Colonic mucosa (tissue), 4 donors: ENCODE measurements at regions not wholly inside any gene's neighbourhood (a gene's known extent, or its start where the extent isn't known, plus 50 kb on each side); places are given as distances from the start of the nearest gene placed in this dataset.

Experiments
- DNase-seq: peaks from one replicate; pipeline ENCODE4 v3.0.0-alpha.2; 2020
- H3K27ac ChIP-seq: fragments of 200-600 bp; one replicate; pipeline ENCODE4 v1.8.0; 2021
- H3K27me3 ChIP-seq: fragments of 200-600 bp; one replicate; pipeline ENCODE4 v1.8.0; 2021
- H3K36me3 ChIP-seq: fragments of 200-600 bp; one replicate; pipeline ENCODE4 v1.8.0; 2021
- H3K4me1 ChIP-seq: fragments of 200-600 bp; one replicate; pipeline ENCODE4 v1.8.0; 2021; ENCODE audit warnings: mild to moderate bottlenecking
- H3K4me3 ChIP-seq: fragments of 200-600 bp; one replicate; pipeline ENCODE4 v1.8.0; 2021
- H3K9ac ChIP-seq, 2 donors: one replicate each; pipeline ENCODE4 v1.7.0; 2013; ENCODE audit warnings: control low read depth in 2 of 2, low read depth in 2 of 2, low read length in 2 of 2
- H3K9me3 ChIP-seq: fragments of 200-600 bp; one replicate; pipeline ENCODE4 v1.8.0; 2021
- CTCF ChIP-seq: fragments of 200-600 bp; IDR thresholded peaks from one replicate; pipeline ENCODE4 v1.8.0; 2022; ENCODE audit warnings: antibody characterized with exemption, mild to moderate bottlenecking
- intact Hi-C: fragments of 100-400 bp; cut with DNase I; formaldehyde crosslinking; loops from one replicate; pipeline ENCODE4 v1.14.1; 2022
- donor health status: healthy.
- donor health status: DM: no; HTN: no; CAD: no.
- donor health status: DM: no; HTN: no; CAD: no.

- Histone ChIP-seq H3K27ac (no peak overlapping the region), H3K27me3 (no peaks in the 10 kb centered on the region), H3K9ac (no peak overlapping the region), H3K9me3 (no peaks in the 10 kb centered on the region), H3K4me1 (no peaks in the 10 kb centered on the region), H3K4me3 (no peak overlapping the region), H3K36me3 (no peaks in the 10 kb centered on the region)
- TF ChIP-seq CTCF: no peak
- DNase-seq: no peak
- intact Hi-C loops: no loop called here
Measured at GRCh38 chr4:181728305-181728966, 514.8 kb upstream of the TENM3 start.

GRCh38 chr4:181731900-181732299 lies 511.3 kb upstream of the TENM3 start:
- Histone ChIP-seq H3K4me1 (no peaks in the 10 kb centered on the region), H3K27ac (no peak overlapping the region), H3K9ac (no peak overlapping the region), H3K4me3 (no peak overlapping the region), H3K9me3 (no peaks in the 10 kb centered on the region), H3K27me3 (no peaks in the 10 kb centered on the region), H3K36me3 (no peaks in the 10 kb centered on the region)
- TF ChIP-seq CTCF: no peak
- intact Hi-C loops: no loop called here
- no peak for DNase-seq

- no peak for DNase-seq
- no peaks in the 10 kb centered on the region for H3K27me3 ChIP-seq
- H3K9me3 ChIP-seq: no peaks in the 10 kb centered on the region
- no peak overlapping the region for H3K9ac ChIP-seq
- intact Hi-C loops: no loop called here
- no peak for TF ChIP-seq CTCF
- H3K4me1 ChIP-seq: no peaks in the 10 kb centered on the region
- H3K36me3 ChIP-seq: no peaks in the 10 kb centered on the region
- no peak overlapping the region for H3K4me3 ChIP-seq
- H3K27ac ChIP-seq: no peak overlapping the region
Measured at GRCh38 chr4:181737744-181738143, 505.5 kb upstream of the TENM3 start.

- H3K4me3 ChIP-seq: no peak overlapping the region
- H3K27me3 ChIP-seq: no peaks in the 10 kb centered on the region
- H3K27ac ChIP-seq: no peak overlapping the region
- no peaks in the 10 kb centered on the region for H3K9me3 ChIP-seq
- H3K9ac ChIP-seq: no peak overlapping the region
- no peak for TF ChIP-seq CTCF
- no peaks in the 10 kb centered on the region for H3K4me1 ChIP-seq
- DNase-seq: no peak
- no peaks in the 10 kb centered on the region for H3K36me3 ChIP-seq
- intact Hi-C loops: no loop called here
Measured at GRCh38 chr4:181739031-181739430, 504.2 kb upstream of the TENM3 start.

- Histone ChIP-seq H3K9me3 (no peaks in the 10 kb centered on the region), H3K36me3 (no peaks in the 10 kb centered on the region), H3K27me3 (no peaks in the 10 kb centered on the region), H3K9ac (no peak overlapping the region), H3K27ac (no peak overlapping the region), H3K4me3 (no peak overlapping the region), H3K4me1 (no peaks in the 10 kb centered on the region)
- intact Hi-C loops: no loop called here
- no peak for DNase-seq
- no peak for TF ChIP-seq CTCF
Measured at GRCh38 chr4:181741513-181741912, 501.7 kb upstream of the TENM3 start.
